ENCODE measurements at regions not wholly inside any gene's neighbourhood (a gene's known extent, or its start where the extent isn't known, plus 50 kb on each side); places are given as distances from the start of the nearest gene placed in this dataset.

DNA sequence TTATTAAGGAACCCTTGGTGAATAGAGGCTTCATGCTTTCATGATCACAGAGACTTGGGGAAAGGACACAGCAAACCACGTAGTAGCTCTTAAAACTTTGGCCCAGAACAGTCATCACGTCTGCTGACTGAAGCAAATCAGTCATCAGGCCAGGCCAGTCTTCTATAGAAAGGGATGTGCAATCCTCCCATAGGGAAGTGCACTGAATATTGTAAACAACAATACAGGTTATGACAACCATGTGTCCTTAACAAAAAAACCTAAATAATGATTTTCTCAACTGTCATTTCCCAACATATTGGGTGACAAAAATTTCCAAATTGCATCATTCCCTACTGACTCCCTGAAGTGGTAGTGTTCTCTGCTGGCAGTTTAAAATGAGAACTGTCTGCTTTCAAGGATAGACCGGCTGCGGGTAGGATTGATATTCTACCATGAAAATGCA, 388.2 kb upstream of the CITED2 start:
- H2AFZ ChIP-seq (ENCODE audit: low read length), result no peak overlapping the region
- no peaks in the 10 kb centered on the region for H3K79me2 ChIP-seq (ENCODE audit: insufficient read depth, low read length)
- no peak overlapping the region for H3K9ac ChIP-seq (ENCODE audit: low read length)
- H3K4me3 ChIP-seq (ENCODE audit: low read depth, low read length, poor library complexity, severe bottlenecking), result no peak overlapping the region
- no peak overlapping the region for H3K27ac ChIP-seq (ENCODE audit: low read depth, low read length, poor library complexity, severe bottlenecking)
- no peaks in the 10 kb centered on the region for H3K36me3 ChIP-seq (ENCODE audit: insufficient read depth, low read length)
- H3K9me2 ChIP-seq (ENCODE audit: low read depth, low read length), result no peaks in the 10 kb centered on the region
- H3K4me1 ChIP-seq (ENCODE audit: insufficient read depth, low read length, severe bottlenecking), result no peaks in the 10 kb centered on the region
- no peaks in the 10 kb centered on the region for H3F3A ChIP-seq (ENCODE audit: insufficient read depth, low read length)
- H4K20me1 ChIP-seq (ENCODE audit: insufficient read depth, low read length), result no peaks in the 10 kb centered on the region
- TF ChIP-seq EZH2 (IDR thresholded peaks at IDR 0.05; ENCODE audit: borderline replicate concordance, low read length), result no peak
- TF ChIP-seq, protein P1, sequence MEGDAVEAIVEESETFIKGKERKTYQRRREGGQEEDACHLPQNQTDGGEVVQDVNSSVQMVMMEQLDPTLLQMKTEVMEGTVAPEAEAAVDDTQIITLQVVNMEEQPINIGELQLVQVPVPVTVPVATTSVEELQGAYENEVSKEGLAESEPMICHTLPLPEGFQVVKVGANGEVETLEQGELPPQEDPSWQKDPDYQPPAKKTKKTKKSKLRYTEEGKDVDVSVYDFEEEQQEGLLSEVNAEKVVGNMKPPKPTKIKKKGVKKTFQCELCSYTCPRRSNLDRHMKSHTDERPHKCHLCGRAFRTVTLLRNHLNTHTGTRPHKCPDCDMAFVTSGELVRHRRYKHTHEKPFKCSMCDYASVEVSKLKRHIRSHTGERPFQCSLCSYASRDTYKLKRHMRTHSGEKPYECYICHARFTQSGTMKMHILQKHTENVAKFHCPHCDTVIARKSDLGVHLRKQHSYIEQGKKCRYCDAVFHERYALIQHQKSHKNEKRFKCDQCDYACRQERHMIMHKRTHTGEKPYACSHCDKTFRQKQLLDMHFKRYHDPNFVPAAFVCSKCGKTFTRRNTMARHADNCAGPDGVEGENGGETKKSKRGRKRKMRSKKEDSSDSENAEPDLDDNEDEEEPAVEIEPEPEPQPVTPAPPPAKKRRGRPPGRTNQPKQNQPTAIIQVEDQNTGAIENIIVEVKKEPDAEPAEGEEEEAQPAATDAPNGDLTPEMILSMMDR (IDR thresholded peaks at IDR 0.05; ENCODE audit: low read length), result no peak
- H3K27me3 ChIP-seq (ENCODE audit: insufficient read depth, low read length), result no peaks in the 10 kb centered on the region
- no peaks in the 10 kb centered on the region for H3K9me3 ChIP-seq (ENCODE audit: low read length)
- no peak overlapping the region for H3K4me2 ChIP-seq (ENCODE audit: low read length)

DNA sequence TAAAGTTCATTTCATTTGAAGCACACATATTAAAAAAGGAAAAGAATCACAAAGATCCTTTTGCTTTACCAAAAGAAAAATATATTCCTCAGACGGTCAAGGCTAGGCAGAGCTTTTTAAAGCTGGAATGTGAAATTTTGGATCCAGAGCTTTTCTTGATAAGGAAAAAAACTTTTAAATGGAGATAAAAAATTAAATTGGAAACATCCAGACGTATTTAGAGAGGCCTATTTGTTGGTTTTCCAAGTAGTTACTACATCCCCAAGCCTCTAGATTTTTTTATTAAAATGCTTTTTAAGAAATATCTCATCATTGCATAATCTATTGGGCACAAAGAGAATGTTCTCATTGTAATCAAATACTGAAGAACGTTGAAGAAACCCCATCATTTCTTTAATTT, 385.7 kb upstream of the CITED2 start:
- Histone ChIP-seq H3K9me2 (ENCODE audit: low read depth, low read length) (no peaks in the 10 kb centered on the region), H3K9ac (ENCODE audit: low read length) (no peak overlapping the region), H3K36me3 (ENCODE audit: insufficient read depth, low read length) (no peaks in the 10 kb centered on the region), H3K4me1 (ENCODE audit: insufficient read depth, low read length, severe bottlenecking) (no peaks in the 10 kb centered on the region), H4K20me1 (ENCODE audit: insufficient read depth, low read length) (no peaks in the 10 kb centered on the region), H3K9me3 (ENCODE audit: low read length) (no peaks in the 10 kb centered on the region), H3K27ac (ENCODE audit: low read depth, low read length, poor library complexity, severe bottlenecking) (no peak overlapping the region), H3K27me3 (ENCODE audit: insufficient read depth, low read length) (no peaks in the 10 kb centered on the region), H3K4me2 (ENCODE audit: low read length) (no peak overlapping the region), H2AFZ (ENCODE audit: low read length) (no peak overlapping the region), H3F3A (ENCODE audit: insufficient read depth, low read length) (no peaks in the 10 kb centered on the region), H3K4me3 (ENCODE audit: low read depth, low read length, poor library complexity, severe bottlenecking) (no peak overlapping the region), H3K79me2 (ENCODE audit: insufficient read depth, low read length) (no peaks in the 10 kb centered on the region)
- TF ChIP-seq, protein P1 (IDR thresholded peaks at IDR 0.05; ENCODE audit: low read length), result no peak
- TF ChIP-seq EZH2 (IDR thresholded peaks at IDR 0.05; ENCODE audit: borderline replicate concordance, low read length), result no peak

DNA sequence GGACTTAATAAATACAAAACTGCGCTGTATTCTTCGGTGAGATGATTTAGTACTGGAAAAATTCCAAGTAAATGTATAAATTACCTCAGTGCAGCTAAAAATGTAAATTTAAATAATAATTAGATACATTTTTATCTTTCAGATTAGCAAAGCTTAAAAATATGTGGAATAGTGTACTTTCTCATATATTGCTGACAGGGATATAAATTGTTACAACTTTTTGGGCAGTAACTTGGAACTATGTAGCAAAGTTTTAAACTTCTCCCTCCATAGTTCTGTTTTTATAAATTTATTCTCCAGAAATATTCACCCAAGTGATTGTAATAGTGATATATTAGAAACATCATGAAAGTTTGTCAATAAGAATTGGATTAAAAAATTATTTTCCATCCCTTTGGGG, 384.6 kb upstream of the CITED2 start:
- H3K27me3 ChIP-seq (ENCODE audit: insufficient read depth, low read length), result no peaks in the 10 kb centered on the region
- TF ChIP-seq EZH2 (IDR thresholded peaks at IDR 0.05; ENCODE audit: borderline replicate concordance, low read length), result no peak
- TF ChIP-seq, protein P1 (IDR thresholded peaks at IDR 0.05; ENCODE audit: low read length), result no peak
- H3K4me2 ChIP-seq (ENCODE audit: low read length), result no peak overlapping the region
- H4K20me1 ChIP-seq (ENCODE audit: insufficient read depth, low read length), result no peaks in the 10 kb centered on the region
- H3K9ac ChIP-seq (ENCODE audit: low read length), result no peak overlapping the region
- H3K27ac ChIP-seq (ENCODE audit: low read depth, low read length, poor library complexity, severe bottlenecking), result no peak overlapping the region
- H3K9me2 ChIP-seq (ENCODE audit: low read depth, low read length), result no peaks in the 10 kb centered on the region
- no peaks in the 10 kb centered on the region for H3F3A ChIP-seq (ENCODE audit: insufficient read depth, low read length)
- H3K9me3 ChIP-seq (ENCODE audit: low read length), result no peaks in the 10 kb centered on the region
- no peaks in the 10 kb centered on the region for H3K79me2 ChIP-seq (ENCODE audit: insufficient read depth, low read length)
- H3K4me1 ChIP-seq (ENCODE audit: insufficient read depth, low read length, severe bottlenecking), result no peaks in the 10 kb centered on the region
- no peaks in the 10 kb centered on the region for H3K36me3 ChIP-seq (ENCODE audit: insufficient read depth, low read length)
- no peak overlapping the region for H3K4me3 ChIP-seq (ENCODE audit: low read depth, low read length, poor library complexity, severe bottlenecking)
- H2AFZ ChIP-seq (ENCODE audit: low read length), result no peak overlapping the region
